Naive B cell (primary cell): ENCODE measurements at regions not wholly inside any gene's neighbourhood (a gene's known extent, or its start where the extent isn't known, plus 50 kb on each side); places are given as distances from the start of the nearest gene placed in this dataset.
A peak's percentile ranks its signal among the peaks of the same experiment; 100 is the strongest.
"Not testable (repeated sequence)": the region's sequence is repeated elsewhere in the genome, so short reads cannot be mapped to it uniquely, and the experiment has no call there.

Experiments used
- ATAC-seq, 2 donors: fragments of 150-1000 bp; cut with Tn5 transposase; 2 replicates each; pipeline ENCODE4 v1.10.0; 2021; ENCODE audit warnings: low read depth in 2 of 2, mild to moderate bottlenecking in 2 of 2, moderate library complexity in 2 of 2
- DNase-seq: peaks from one replicate; pipeline ENCODE4 v3.0.0; 2022
- H3K27ac Mint-ChIP-seq, 6 donors: one replicate each; pipeline ENCODE4 v1.8.0; 2020 to 2022; ENCODE audit warnings: mild to moderate bottlenecking in 6 of 6, mixed read lengths in 6 of 6, moderate library complexity in 5 of 6, inconsistent platforms in 2 of 6
- H3K27me3 Mint-ChIP-seq, 3 donors: one replicate each; pipeline ENCODE4 v1.8.0; 2021 to 2022; ENCODE audit warnings: mixed read lengths in 3 of 3, mild to moderate bottlenecking in 1 of 3
- H3K36me3 Mint-ChIP-seq, 2 donors: one replicate each; pipeline ENCODE4 v1.8.0; 2020 to 2022; ENCODE audit warnings: mixed read lengths in 2 of 2, inconsistent platforms in 1 of 2, mild to moderate bottlenecking in 1 of 2
- H3K4me1 Mint-ChIP-seq, 3 donors: one replicate each; pipeline ENCODE4 v1.8.0; 2020 to 2022; ENCODE audit warnings: mixed read lengths in 3 of 3, inconsistent platforms in 1 of 3, mild to moderate bottlenecking in 1 of 3, moderate library complexity in 1 of 3
- H3K4me3 Mint-ChIP-seq, 8 donors: one replicate each; pipeline ENCODE4 v1.8.0; 2020 to 2022; ENCODE audit warnings: mild to moderate bottlenecking in 8 of 8, mixed read lengths in 8 of 8, moderate library complexity in 8 of 8, inconsistent platforms in 2 of 8
- H3K9me3 Mint-ChIP-seq, 7 donors: one replicate each; pipeline ENCODE4 v1.8.0; 2020 to 2022; ENCODE audit warnings: mixed read lengths in 7 of 7, mild to moderate bottlenecking in 5 of 7, inconsistent platforms in 2 of 7, moderate library complexity in 1 of 7

DNA sequence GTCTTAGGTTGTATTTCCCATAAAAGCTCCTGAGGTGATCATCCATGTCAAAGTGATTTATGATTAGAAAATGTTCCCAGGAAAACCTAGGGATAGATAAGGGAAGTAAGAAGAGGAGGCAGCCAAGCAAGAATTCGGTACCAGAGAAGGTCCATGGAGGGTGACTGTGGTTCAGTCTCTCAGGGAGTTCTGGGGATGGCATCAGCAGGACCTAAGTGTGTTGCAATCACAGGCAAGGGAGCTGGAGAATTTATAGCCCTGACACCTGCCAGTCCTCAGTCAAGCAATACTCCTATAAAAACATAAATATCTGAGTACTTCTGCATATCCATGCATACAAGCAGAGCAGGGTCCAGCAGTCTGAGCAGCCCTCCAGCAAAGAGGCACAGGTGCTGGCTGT is 95.6 kb upstream of the TOPAZ1 start:
- H3K9me3 Mint-ChIP-seq: peaks cover 0 to 18% (median 6%) of the 10 kb centered on the region in 7 donors
- no peak for ATAC-seq
- H3K36me3 Mint-ChIP-seq: no peaks in the 10 kb centered on the region
- H3K27ac Mint-ChIP-seq: no peak overlapping the region
- peaks cover 13 to 38% (median 24%) of the 10 kb centered on the region in 3 donors for H3K27me3 Mint-ChIP-seq
- no peak overlapping the region for H3K4me3 Mint-ChIP-seq
- DNase-seq: no peak
- H3K4me1 Mint-ChIP-seq: no peaks in the 10 kb centered on the region

DNA sequence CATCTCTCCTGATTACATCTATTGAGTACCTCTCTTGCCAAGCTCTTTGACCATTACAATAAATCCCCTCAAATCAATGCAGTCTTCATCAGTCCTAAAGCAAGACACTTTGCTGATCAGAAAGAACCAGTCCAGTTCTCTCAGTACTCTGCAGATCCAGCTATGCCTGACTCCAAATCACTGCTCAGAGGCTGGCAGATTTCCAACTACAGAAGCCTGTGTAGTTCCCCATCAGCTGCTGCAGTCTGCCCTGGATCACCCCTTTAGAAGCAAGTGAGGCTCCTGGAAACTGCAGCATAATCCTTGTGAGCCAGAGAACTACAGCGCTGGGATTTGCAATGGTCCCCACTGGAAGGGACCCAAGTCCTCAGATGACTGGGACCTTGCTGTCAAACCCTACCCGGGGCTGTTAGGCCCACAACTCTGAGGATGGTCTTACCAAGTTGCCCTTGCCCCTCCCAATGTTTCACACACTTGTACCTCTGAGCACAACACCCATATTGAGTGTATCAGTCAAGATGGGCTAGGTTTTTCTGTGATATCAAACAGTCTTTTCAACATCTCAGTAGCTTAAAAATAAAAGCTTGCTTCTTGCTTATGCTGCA is 81.9 kb upstream of the TOPAZ1 start:
- no peaks in the 10 kb centered on the region for H3K9me3 Mint-ChIP-seq
- no peaks in the 10 kb centered on the region for H3K36me3 Mint-ChIP-seq
- H3K4me1 Mint-ChIP-seq: no peaks in the 10 kb centered on the region
- no peak overlapping the region for H3K27ac Mint-ChIP-seq
- DNase-seq (no peak), ATAC-seq (no peak)
- peaks cover 32 to 40% (median 37%) of the 10 kb centered on the region in 3 donors for H3K27me3 Mint-ChIP-seq
- H3K4me3 Mint-ChIP-seq: no peak overlapping the region

DNA sequence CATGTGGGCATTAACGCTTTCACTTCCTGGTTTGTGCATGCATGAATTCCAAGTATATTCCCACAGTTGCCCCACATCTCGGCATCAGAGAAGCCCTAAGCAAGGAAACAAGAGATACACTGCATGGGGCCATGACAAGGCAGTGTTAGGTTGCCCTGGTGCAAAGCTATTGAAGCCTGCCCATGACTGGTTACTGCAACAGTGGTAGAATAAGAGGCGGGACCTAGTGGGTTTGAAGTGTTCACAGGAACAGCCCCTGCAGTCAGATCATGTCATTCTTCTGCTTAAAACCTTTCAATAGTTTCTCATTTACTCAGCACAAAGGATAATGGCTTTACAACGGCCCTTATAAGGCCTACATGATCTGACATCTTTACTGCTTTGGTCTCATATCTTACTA is 80.9 kb upstream of the TOPAZ1 start:
- H3K27ac Mint-ChIP-seq: no peak overlapping the region
- H3K4me3 Mint-ChIP-seq: no peak overlapping the region
- no peaks in the 10 kb centered on the region for H3K9me3 Mint-ChIP-seq
- H3K27me3 Mint-ChIP-seq: peaks cover 26 to 42% (median 29%) of the 10 kb centered on the region in 3 donors
- no peaks in the 10 kb centered on the region for H3K36me3 Mint-ChIP-seq
- ATAC-seq (no peak), DNase-seq (no peak)
- H3K4me1 Mint-ChIP-seq: no peaks in the 10 kb centered on the region

DNA sequence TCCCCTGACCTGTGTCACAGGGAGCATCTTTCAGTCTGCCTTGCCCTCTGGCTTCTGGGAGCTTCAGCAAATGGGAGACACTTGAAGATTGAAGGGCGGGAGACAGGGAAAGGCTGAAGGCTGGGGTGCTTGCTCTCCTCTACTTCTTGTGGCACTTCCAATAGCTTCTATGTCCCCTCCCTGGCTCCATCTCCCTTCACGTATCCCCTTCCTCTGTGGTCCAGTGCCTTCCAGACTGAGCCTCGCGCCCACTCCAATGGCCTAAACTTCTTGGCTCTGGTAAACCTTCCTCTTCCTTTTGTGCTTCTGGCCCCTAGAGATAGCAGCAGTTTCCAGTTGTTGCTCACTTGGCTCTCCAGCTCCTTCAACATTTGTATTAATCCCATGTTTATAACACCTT is 69.8 kb upstream of the TOPAZ1 start:
- Mint-ChIP-seq H3K9me3 (peaks cover 0 to 7% (median 0%) of the 10 kb centered on the region in 7 donors), H3K27me3 (peaks cover 12 to 25% (median 17%) of the 10 kb centered on the region in 3 donors), H3K36me3 (no peaks in the 10 kb centered on the region), H3K4me3 (no peak overlapping the region), H3K4me1 (no peaks in the 10 kb centered on the region), H3K27ac (peak overlapping the region in 1 of 6 donors; percentile 6)
- no peak for DNase-seq
- ATAC-seq: no peak

DNA sequence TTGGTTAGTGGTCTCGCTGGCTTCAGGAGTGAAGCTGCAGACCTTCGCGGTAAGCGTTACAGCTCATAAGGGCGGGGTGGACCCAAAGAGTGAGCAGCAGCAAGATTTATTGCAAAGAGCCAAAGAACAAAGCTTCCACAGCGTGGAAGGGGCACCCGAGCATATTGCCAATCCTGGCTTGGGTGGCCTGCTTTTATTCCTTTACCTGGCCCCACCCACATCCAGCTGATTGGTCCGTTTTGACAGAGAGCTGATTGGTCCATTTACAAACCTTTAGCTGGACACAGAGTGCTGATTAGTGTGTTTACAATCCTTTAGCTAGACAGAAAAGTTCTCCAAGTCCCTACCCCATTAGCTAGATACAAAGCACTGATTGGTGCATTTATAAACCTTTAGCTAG is 69.0 kb upstream of the TOPAZ1 start:
- not testable (repeated sequence) for DNase-seq, ATAC-seq, H3K4me1 Mint-ChIP-seq, H3K4me3 Mint-ChIP-seq, H3K27ac Mint-ChIP-seq, H3K36me3 Mint-ChIP-seq, H3K9me3 Mint-ChIP-seq
- H3K27me3 Mint-ChIP-seq: peaks cover 12 to 25% (median 14%) of the 10 kb centered on the region in 3 donors

DNA sequence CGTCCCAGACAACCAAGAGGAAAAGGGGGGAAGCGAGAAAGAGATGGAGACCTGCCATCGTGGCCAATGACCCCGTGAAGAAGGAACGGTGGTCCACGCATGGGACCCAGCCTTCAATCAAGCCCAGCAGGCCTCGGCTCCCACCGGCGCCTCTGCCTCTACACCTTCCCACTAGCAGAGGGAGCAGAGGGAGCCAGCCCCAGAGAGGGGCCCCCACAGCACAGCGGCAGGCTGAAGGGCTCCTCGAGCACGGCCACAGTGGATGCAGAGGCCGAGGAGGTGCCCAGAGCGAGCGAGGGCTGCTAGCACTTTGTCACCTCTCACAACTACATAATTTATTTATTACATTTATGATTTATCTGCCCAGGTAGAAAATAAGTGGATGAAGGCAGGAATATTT is 68.4 kb upstream of the TOPAZ1 start:
- H3K4me1 Mint-ChIP-seq: no peaks in the 10 kb centered on the region
- H3K4me3 Mint-ChIP-seq: no peak overlapping the region
- no peak for DNase-seq
- H3K9me3 Mint-ChIP-seq: peaks cover 0 to 7% (median 0%) of the 10 kb centered on the region in 7 donors
- no peaks in the 10 kb centered on the region for H3K36me3 Mint-ChIP-seq
- H3K27ac Mint-ChIP-seq: no peak overlapping the region
- ATAC-seq: no peak
- H3K27me3 Mint-ChIP-seq: peaks cover 12 to 25% (median 14%) of the 10 kb centered on the region in 3 donors

DNA sequence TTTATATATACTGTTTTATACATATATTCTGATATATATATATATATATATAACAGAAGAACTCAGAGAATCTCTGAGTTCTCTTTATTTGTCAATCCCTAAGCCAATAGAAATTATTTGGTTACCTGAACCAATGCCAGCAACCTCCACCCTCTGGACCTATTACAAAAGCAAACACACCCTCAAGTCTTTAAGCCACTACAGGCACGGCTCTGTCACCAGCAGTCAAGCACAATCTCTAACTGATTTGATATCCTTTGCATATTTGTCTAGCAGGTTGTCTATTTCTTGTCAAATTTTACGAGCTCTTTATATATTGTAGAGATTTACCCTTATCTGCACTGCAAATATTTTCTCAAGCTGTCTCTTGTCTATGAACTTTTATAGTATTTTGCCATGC is 66.6 kb upstream of the TOPAZ1 start:
- Mint-ChIP-seq H3K4me3 (no peak overlapping the region), H3K27ac (no peak overlapping the region), H3K9me3 (peaks cover 0 to 7% (median 0%) of the 10 kb centered on the region in 7 donors), H3K4me1 (no peaks in the 10 kb centered on the region), H3K36me3 (no peaks in the 10 kb centered on the region), H3K27me3 (peaks cover 12 to 25% (median 14%) of the 10 kb centered on the region in 3 donors)
- DNase-seq (no peak), ATAC-seq (no peak)

DNA sequence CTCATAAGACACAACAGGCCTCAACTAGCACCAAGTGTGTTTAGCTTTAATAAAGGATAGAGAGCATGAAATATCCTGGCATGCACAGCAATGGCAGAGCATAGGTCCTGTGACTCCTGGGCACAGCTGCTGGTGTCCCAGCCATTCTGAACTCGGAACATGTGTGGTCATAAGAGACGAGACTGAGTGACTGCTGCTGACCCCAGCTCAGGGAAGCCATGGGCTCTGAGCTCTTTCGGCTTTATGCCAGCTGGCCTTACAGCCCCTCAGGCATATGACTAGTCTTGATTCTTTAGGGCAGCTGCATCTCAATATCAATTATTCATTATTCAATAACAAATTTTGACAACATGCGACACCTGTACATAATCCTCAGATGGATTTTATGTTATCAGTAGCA is 62.4 kb upstream of the TOPAZ1 start:
- DNase-seq: no peak
- Mint-ChIP-seq H3K36me3 (no peaks in the 10 kb centered on the region), H3K27ac (no peak overlapping the region), H3K9me3 (no peaks in the 10 kb centered on the region), H3K27me3 (peaks cover 0 to 15% (median 10%) of the 10 kb centered on the region in 3 donors), H3K4me1 (peaks cover 0 to 4% (median 3%) of the 10 kb centered on the region in 3 donors), H3K4me3 (no peak overlapping the region)
- ATAC-seq: no peak

DNA sequence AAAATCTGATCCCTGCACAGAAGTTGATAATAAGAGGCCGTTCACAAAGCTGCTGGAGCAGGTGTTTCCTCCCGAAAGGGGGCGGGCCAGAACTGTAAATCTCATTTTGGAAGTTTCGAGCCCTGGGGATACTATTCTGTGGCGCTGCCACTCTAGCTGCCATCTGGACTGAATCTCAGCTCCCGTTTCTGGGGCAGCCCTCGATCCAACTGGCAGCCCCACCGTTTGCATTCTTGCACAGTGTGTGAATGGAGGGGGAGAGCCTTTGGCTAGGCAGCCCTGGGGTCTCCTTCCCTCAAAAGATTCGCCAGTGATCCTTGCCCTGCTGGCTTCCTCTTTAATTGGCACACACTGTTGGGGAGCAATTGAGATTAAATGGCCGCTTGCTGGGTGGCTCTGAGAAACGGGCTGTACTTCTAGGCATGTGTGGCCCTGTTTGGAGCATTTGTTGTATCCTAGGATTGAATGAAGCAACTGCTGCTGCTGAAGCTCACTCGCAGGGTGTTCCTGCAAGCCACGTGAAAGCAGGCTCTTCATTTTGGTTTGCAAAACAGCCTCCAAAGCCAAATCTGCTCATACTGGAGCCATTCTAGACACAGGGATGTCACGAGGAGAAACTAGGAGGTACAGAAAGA is 57.2 kb upstream of the TOPAZ1 start:
- H3K9me3 Mint-ChIP-seq: no peaks in the 10 kb centered on the region
- no peaks in the 10 kb centered on the region for H3K36me3 Mint-ChIP-seq
- ATAC-seq (no peak), DNase-seq (no peak)
- peaks cover 0 to 8% (median 0%) of the 10 kb centered on the region in 3 donors for H3K27me3 Mint-ChIP-seq
- H3K27ac Mint-ChIP-seq: no peak overlapping the region
- peak overlapping the region in 1 of 8 donors; percentile 32 for H3K4me3 Mint-ChIP-seq
- peaks cover 0 to 9% (median 3%) of the 10 kb centered on the region in 3 donors for H3K4me1 Mint-ChIP-seq

DNA sequence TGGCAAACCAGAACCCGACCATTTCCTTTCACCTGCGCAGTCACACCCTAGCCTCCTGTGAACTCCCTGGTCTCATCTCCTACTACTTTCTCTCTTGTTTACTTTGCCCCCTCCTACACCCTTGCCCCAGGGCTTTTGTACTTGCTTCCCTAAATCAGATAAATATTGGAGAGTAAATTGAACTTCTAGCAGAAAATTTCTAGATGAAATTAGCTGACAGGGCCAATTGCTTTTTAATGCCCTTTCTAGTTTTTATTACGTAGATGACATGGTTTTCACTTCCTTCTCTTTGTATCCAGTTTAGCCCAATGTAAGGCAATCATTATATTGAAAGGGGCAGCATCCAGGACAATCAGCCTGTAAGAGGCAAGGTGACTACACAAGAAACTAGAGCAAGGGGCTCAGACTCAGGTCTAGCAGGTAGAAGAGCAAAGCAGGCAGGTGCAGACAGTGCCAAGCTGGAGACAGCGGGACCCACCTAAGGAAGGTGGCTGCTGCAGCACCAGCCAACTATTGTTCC is 56.2 kb upstream of the TOPAZ1 start:
- H3K4me3 Mint-ChIP-seq: peak overlapping the region in 1 of 8 donors; percentile 22
- no peaks in the 10 kb centered on the region for H3K9me3 Mint-ChIP-seq
- H3K4me1 Mint-ChIP-seq: peaks cover 0 to 9% (median 3%) of the 10 kb centered on the region in 3 donors
- DNase-seq (no peak), ATAC-seq (no peak)
- H3K27ac Mint-ChIP-seq: peak overlapping the region in 1 of 6 donors; percentile 3
- peaks cover 0 to 8% (median 0%) of the 10 kb centered on the region in 3 donors for H3K27me3 Mint-ChIP-seq
- no peaks in the 10 kb centered on the region for H3K36me3 Mint-ChIP-seq

DNA sequence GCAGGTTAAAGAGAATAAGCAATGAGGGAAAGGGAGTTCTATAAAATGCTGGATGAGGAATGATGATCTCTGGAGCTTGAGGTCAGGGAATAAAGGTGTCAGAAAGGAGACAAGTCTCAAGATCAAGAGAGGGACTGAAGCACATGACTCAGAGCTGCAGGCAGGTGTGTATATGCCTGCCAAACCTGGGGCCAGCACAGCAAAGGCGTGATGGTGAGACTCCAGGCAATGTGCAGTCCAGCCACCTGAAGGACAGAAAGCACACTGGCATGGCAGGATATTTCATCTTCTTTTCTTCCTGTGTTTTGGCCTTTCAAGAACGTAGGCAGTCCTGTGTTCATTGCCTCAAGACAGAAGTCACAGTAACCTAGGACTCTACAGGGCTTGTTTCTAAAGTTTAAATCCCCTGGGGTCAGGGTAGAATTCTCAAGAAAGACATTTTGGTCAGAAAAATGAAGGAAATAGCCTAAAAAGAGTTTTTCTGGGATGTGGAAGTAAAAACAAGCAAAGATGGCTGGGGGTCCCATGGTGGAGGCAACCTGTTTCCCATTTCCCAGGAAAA is 55.5 kb upstream of the TOPAZ1 start:
- Mint-ChIP-seq H3K4me3 (no peak overlapping the region), H3K27me3 (peaks cover 0 to 8% (median 0%) of the 10 kb centered on the region in 3 donors), H3K9me3 (peaks cover 0 to 1% (median 0%) of the 10 kb centered on the region in 7 donors), H3K36me3 (no peaks in the 10 kb centered on the region), H3K4me1 (peaks cover 0 to 9% (median 3%) of the 10 kb centered on the region in 3 donors), H3K27ac (no peak overlapping the region)
- no peak for DNase-seq
- ATAC-seq: no peak

DNA sequence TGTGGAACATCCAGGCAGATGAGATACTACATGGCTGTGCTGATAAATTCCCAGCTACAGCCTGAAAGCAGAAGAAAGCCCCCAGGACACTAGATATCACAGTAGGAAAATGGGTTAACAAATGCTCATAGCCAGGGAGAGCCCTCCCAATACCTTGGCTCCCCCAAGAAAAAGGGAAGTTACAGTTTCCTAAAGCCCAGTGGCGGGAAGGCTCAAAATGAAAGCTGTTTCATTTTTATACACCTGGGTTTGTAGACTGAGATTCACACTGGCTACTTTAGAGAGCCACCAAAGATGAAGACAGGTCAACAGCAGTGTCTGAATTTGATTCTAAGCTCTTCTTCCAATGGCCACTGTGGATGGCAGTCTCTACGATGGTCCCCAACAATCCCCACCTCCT is 55.0 kb upstream of the TOPAZ1 start:
- Mint-ChIP-seq H3K27me3 (peaks cover 0 to 8% (median 0%) of the 10 kb centered on the region in 3 donors), H3K9me3 (peaks cover 0 to 3% (median 2%) of the 10 kb centered on the region in 7 donors), H3K4me1 (peaks cover 0 to 9% (median 3%) of the 10 kb centered on the region in 3 donors), H3K36me3 (no peaks in the 10 kb centered on the region), H3K4me3 (no peak overlapping the region), H3K27ac (no peak overlapping the region)
- no peak for ATAC-seq
- DNase-seq: no peak
